GM23338 (cell line): ENCODE measurements at regions not wholly inside any gene's neighbourhood (a gene's known extent, or its start where the extent isn't known, plus 50 kb on each side); places are given as distances from the start of the nearest gene placed in this dataset.

ENCODE experiments used
- ATAC-seq: fragments of 200-7000 bp; cut with Tn5 transposase; 3 replicates; pipeline ENCODE4 v1.9.1; 2020
- DNase-seq: peaks from one replicate; pipeline ENCODE4 v3.0.0-alpha.2; 2015; ENCODE audit warnings: low spot score
- H2AFZ ChIP-seq: fragments of 200-600 bp; sonication (generic); 2 replicates; pipeline ENCODE4 v1.8.0; 2016; ENCODE audit warnings: antibody characterized with exemption, mild to moderate bottlenecking, moderate library complexity
- H3F3A ChIP-seq: fragments of 200-600 bp; sonication (generic); replicated peaks from 2 replicates; pipeline ENCODE4 v1.8.0; 2017; ENCODE audit warnings: antibody characterized with exemption, mixed run types, low read depth
- H3K27ac ChIP-seq: fragments of 200-600 bp; sonication (generic); 2 replicates; pipeline ENCODE4 v1.6.1; 2016; ENCODE audit warnings: low read depth
- H3K27me3 ChIP-seq: fragments of 200-600 bp; sonication (generic); 2 replicates; pipeline ENCODE4 v1.8.0; 2016; ENCODE audit warnings: mild to moderate bottlenecking, mixed run types, moderate library complexity; ENCODE audit not compliant: insufficient read depth
- H3K36me3 ChIP-seq: fragments of 200-600 bp; sonication (generic); 2 replicates; pipeline ENCODE4 v1.8.0; 2016; ENCODE audit warnings: mild to moderate bottlenecking; ENCODE audit not compliant: insufficient read depth
- H3K4me1 ChIP-seq: fragments of 200-600 bp; sonication (generic); 2 replicates; pipeline ENCODE4 v1.8.0; 2016; ENCODE audit warnings: mild to moderate bottlenecking, moderate library complexity; ENCODE audit not compliant: insufficient read depth
- H3K4me2 ChIP-seq: fragments of 200-600 bp; sonication (generic); 2 replicates; pipeline ENCODE4 v1.7.1; 2017; ENCODE audit warnings: mixed run types
- H3K4me3 ChIP-seq: fragments of 200-600 bp; sonication (generic); 2 replicates; pipeline ENCODE4 v1.6.1; 2016; ENCODE audit warnings: mixed run types
- H3K79me2 ChIP-seq: fragments of 200-600 bp; sonication (generic); replicated peaks from 2 replicates; pipeline ENCODE4 v1.8.0; 2017; ENCODE audit warnings: mild to moderate bottlenecking; ENCODE audit not compliant: insufficient read depth
- H3K9me2 ChIP-seq: fragments of 200-600 bp; sonication (generic); 2 replicates; pipeline ENCODE4 v1.8.0; 2017; ENCODE audit not compliant: insufficient read depth
- H4K20me1 ChIP-seq: fragments of 200-600 bp; sonication (generic); replicated peaks from 2 replicates; pipeline ENCODE4 v1.8.0; 2017; ENCODE audit warnings: mild to moderate bottlenecking; ENCODE audit not compliant: insufficient read depth
- H3K27ac Mint-ChIP-seq: 2 replicates; pipeline ENCODE4 v1.8.0; 2020; ENCODE audit warnings: inconsistent platforms, mild to moderate bottlenecking, moderate library complexity, mixed read lengths
- H3K27me3 Mint-ChIP-seq: 3 replicates; pipeline ENCODE4 v1.8.0; 2022; ENCODE audit warnings: low read depth, mild to moderate bottlenecking, moderate library complexity, mixed read lengths, inconsistent platforms; ENCODE audit not compliant: insufficient read depth, poor library complexity
- H3K36me3 Mint-ChIP-seq: 3 replicates; pipeline ENCODE4 v1.8.0; 2021; ENCODE audit warnings: low read depth, mild to moderate bottlenecking, inconsistent platforms, moderate library complexity, mixed read lengths
- H3K4me1 Mint-ChIP-seq: 3 replicates; pipeline ENCODE4 v1.8.0; 2020; ENCODE audit warnings: mild to moderate bottlenecking, inconsistent platforms, mixed read lengths
- H3K4me3 Mint-ChIP-seq: 3 replicates; pipeline ENCODE4 v1.8.0; 2021; ENCODE audit warnings: moderate library complexity, mild to moderate bottlenecking, inconsistent platforms, mixed read lengths
- H3K9me3 Mint-ChIP-seq: 3 replicates; pipeline ENCODE4 v1.8.0; 2020; ENCODE audit warnings: moderate library complexity, mild to moderate bottlenecking, inconsistent platforms, mixed read lengths
- CREB1 ChIP-seq: fragments of 250-450 bp; sonication (Bioruptor Pico); IDR thresholded peaks from 2 replicates; pipeline ENCODE4 v1.5.0; 2020; ENCODE audit warnings: low read depth, mild to moderate bottlenecking, moderate library complexity
- EZH2 ChIP-seq: fragments of 200-600 bp; sonication (generic); IDR thresholded peaks from one replicate; pipeline ENCODE4 v1.8.0; 2017; ENCODE audit warnings: antibody characterized with exemption, mild to moderate bottlenecking, low read depth; ENCODE audit not compliant: unreplicated experiment
- EZH2phosphoT487 ChIP-seq: fragments of 200-600 bp; sonication (generic); IDR thresholded peaks from one replicate; pipeline ENCODE4 v1.8.1; 2018; ENCODE audit warnings: antibody characterized with exemption; ENCODE audit not compliant: unreplicated experiment
- NANOG ChIP-seq: IDR thresholded peaks from 2 replicates; pipeline ENCODE4 v1.6.1; 2016; ENCODE audit warnings: antibody characterized with exemption, borderline replicate concordance
- STAT1 ChIP-seq: IDR thresholded peaks from one replicate; pipeline ENCODE4 v1.6.1; 2016; ENCODE audit warnings: antibody characterized with exemption; ENCODE audit not compliant: unreplicated experiment
- ZNF114 ChIP-seq: fragments of 250-450 bp; sonication (Bioruptor Pico); IDR thresholded peaks from 2 replicates; pipeline ENCODE4 v1.5.0; 2020; ENCODE audit warnings: mild to moderate bottlenecking, moderate library complexity
- ZNF331 ChIP-seq: fragments of 250-450 bp; sonication (Bioruptor Pico); IDR thresholded peaks from 2 replicates; pipeline ENCODE4 v1.5.0; 2020; ENCODE audit warnings: low read depth, mild to moderate bottlenecking, moderate library complexity
- TF ChIP-seq, protein P1 (sequence below), 2 experiments: fragments of 200-600 bp in 1 of 2; sonication (generic) in 1 of 2; conservative IDR thresholded peaks; 2 replicates each; pipeline versions ENCODE4 v1.5.1 to v1.6.1; 2016 to 2017; ENCODE audit warnings: antibody characterized with exemption in 2 of 2, low read depth in 2 of 2, mild to moderate bottlenecking in 2 of 2, moderate library complexity in 1 of 2
- TF ChIP-seq, protein P2 (sequence below): IDR thresholded peaks from 2 replicates; pipeline ENCODE4 v1.6.1; 2016; ENCODE audit warnings: antibody characterized with exemption

DNA sequence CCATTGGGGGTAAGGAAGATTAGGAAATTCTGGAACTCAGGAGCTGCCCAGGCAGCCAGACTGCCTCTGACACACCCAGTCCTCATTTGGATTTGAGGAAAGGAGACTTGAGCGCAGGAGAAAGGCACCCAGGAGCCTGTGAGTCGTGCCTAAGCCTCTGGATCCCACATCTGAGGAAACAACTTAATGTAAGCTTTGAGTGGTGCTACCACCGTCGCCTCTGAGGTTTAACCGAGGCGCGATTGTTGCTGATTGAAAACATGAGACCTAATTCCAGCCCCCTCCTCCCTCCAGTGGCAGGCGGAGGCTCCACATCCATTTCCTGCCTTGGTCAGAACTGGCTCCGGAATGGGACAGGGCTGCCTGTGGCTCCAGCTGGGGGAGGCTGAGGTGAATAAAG is 176.7 kb upstream of the PKDCC start:
- peaks cover 16% of the 10 kb centered on the region; the same call in 1 of the 2 replicates for H3K4me1 ChIP-seq
- DNase-seq (peak; percentile 82), ATAC-seq (peak; percentile 76)
- no peaks in the 10 kb centered on the region for H3K79me2 ChIP-seq
- H3K27ac ChIP-seq: no peak overlapping the region
- H4K20me1 ChIP-seq: no peaks in the 10 kb centered on the region
- no peak overlapping the region for H3K27ac Mint-ChIP-seq
- H3K27me3 Mint-ChIP-seq: peaks cover 4% of the 10 kb centered on the region
- no peak overlapping the region for H3K4me2 ChIP-seq
- H3K36me3 Mint-ChIP-seq: no peaks in the 10 kb centered on the region
- H3K36me3 ChIP-seq: no peaks in the 10 kb centered on the region
- no peaks in the 10 kb centered on the region for H3K9me3 Mint-ChIP-seq
- no peak overlapping the region for H3K4me3 ChIP-seq
- TF ChIP-seq ZNF114 (CRISPR knock-in tag) (no peak), CREB1 (CRISPR knock-in tag) (no peak), ZNF331 (no peak), STAT1 (no peak), EZH2phosphoT487 (no peak)
- TF ChIP-seq, protein P1, sequence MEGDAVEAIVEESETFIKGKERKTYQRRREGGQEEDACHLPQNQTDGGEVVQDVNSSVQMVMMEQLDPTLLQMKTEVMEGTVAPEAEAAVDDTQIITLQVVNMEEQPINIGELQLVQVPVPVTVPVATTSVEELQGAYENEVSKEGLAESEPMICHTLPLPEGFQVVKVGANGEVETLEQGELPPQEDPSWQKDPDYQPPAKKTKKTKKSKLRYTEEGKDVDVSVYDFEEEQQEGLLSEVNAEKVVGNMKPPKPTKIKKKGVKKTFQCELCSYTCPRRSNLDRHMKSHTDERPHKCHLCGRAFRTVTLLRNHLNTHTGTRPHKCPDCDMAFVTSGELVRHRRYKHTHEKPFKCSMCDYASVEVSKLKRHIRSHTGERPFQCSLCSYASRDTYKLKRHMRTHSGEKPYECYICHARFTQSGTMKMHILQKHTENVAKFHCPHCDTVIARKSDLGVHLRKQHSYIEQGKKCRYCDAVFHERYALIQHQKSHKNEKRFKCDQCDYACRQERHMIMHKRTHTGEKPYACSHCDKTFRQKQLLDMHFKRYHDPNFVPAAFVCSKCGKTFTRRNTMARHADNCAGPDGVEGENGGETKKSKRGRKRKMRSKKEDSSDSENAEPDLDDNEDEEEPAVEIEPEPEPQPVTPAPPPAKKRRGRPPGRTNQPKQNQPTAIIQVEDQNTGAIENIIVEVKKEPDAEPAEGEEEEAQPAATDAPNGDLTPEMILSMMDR (conservative IDR thresholded peaks at IDR 0.05; ENCODE audit: low read depth in 2 of 2): peak; percentile 51 to 53
- TF ChIP-seq, protein P2, sequence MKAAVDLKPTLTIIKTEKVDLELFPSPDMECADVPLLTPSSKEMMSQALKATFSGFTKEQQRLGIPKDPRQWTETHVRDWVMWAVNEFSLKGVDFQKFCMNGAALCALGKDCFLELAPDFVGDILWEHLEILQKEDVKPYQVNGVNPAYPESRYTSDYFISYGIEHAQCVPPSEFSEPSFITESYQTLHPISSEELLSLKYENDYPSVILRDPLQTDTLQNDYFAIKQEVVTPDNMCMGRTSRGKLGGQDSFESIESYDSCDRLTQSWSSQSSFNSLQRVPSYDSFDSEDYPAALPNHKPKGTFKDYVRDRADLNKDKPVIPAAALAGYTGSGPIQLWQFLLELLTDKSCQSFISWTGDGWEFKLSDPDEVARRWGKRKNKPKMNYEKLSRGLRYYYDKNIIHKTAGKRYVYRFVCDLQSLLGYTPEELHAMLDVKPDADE: no peak
- H3K4me1 Mint-ChIP-seq: peaks cover 24% of the 10 kb centered on the region
- H3K4me3 Mint-ChIP-seq: no peak overlapping the region
- H3F3A ChIP-seq: no peaks in the 10 kb centered on the region
- H3K9me2 ChIP-seq: no peaks in the 10 kb centered on the region
- no peaks in the 10 kb centered on the region for H3K27me3 ChIP-seq
- H2AFZ ChIP-seq: peak overlapping the region; percentile 90

DNA sequence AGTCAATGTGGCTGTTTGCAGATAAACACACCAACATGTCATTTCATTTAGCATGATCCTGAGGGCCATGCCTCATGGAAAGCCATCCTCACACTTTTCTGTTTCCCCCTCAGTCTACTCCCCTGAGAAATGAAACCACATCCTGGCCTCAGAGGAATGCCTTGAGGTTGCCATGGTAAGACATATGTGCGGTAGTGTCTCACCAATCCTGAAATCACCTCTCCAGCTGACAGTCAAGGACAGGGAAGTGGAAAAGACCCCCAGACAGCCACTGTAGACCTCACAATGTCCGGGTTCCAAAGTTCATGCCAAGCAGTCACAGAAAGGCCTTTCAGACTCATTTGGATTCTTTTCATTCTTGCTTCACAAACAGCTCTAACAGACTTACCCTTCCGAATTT is 175.2 kb upstream of the PKDCC start:
- Histone ChIP-seq H3K4me3 (no peak overlapping the region), H3K27me3 (no peaks in the 10 kb centered on the region), H4K20me1 (no peaks in the 10 kb centered on the region), H3F3A (no peaks in the 10 kb centered on the region), H3K4me2 (no peak overlapping the region), H3K36me3 (no peaks in the 10 kb centered on the region), H3K9me2 (no peaks in the 10 kb centered on the region), H3K79me2 (no peaks in the 10 kb centered on the region), H2AFZ (0 out of 2 replicates have a peak overlapping the region, but pooled peaks have one; percentile 23), H3K27ac (no peak overlapping the region), H3K4me1 (peaks cover 16% of the 10 kb centered on the region; the same call in 1 of the 2 replicates)
- no peak for DNase-seq
- Mint-ChIP-seq H3K9me3 (no peaks in the 10 kb centered on the region), H3K36me3 (no peaks in the 10 kb centered on the region), H3K4me1 (peaks cover 27% of the 10 kb centered on the region), H3K27ac (no peak overlapping the region), H3K4me3 (no peak overlapping the region), H3K27me3 (peaks cover 4% of the 10 kb centered on the region)
- no peak for TF ChIP-seq CREB1 (CRISPR knock-in tag)
- TF ChIP-seq STAT1: no peak
- no peak for TF ChIP-seq ZNF331
- TF ChIP-seq EZH2: no peak
- TF ChIP-seq NANOG: no peak
- ATAC-seq: no peak
